HepG2 (cell line): ENCODE measurements at regions not wholly inside any gene's neighbourhood (a gene's known extent, or its start where the extent isn't known, plus 50 kb on each side); places are given as distances from the start of the nearest gene placed in this dataset.
A peak's percentile ranks its signal among the peaks of the same experiment; 100 is the strongest.

Source experiments
- ATAC-seq: fragments of 200-7000 bp; cut with Tn5 transposase; 3 replicates; pipeline ENCODE4 v1.9.1; 2020; ENCODE audit warnings: mild to moderate bottlenecking, moderate library complexity
- BruUV-seq: library from RNA; stranded (reverse); fragments of 400-500 nt; replicated peaks from 2 replicates; lab custom pipeline; 2021; lab: Mats Ljungman, UMichigan
- CTCF ChIA-PET: fragments of 300-600 bp; formaldehyde crosslinking; extraction: SDS; loops from one replicate; lab custom pipeline; 2021; ENCODE audit warnings: low total read pairs, inconsistent platforms, low intra/inter-chr PET ratio; lab: Yijun Ruan, JAX
- POLR2A ChIA-PET: fragments of 350-600 bp; sonication (Branson Sonifier 250); formaldehyde crosslinking; loops from one replicate; lab custom pipeline; 2020; ENCODE audit warnings: antibody characterized with exemption, inconsistent platforms; lab: Yijun Ruan, JAX
- DNase-seq: peaks from one replicate; pipeline ENCODE4 v3.0.0-alpha.2; 2015; ENCODE audit warnings: low spot score
- FAIRE-seq: peaks from 3 replicates; lab custom pipeline; 2011; peaks lifted over from hg19 to GRCh38; lab: Jason Lieb, UNC
- H2AFZ ChIP-seq: one replicate; pipeline ENCODE4 v1.6.1; 2011; ENCODE audit warnings: low read length, inconsistent platforms
- H3K27ac ChIP-seq: fragments of 300-600 bp; 3 replicates; pipeline ENCODE4 v1.8.0; 2011; ENCODE audit warnings: mixed run types, mild to moderate bottlenecking, mixed read lengths, low read length, inconsistent platforms; ENCODE audit not compliant: insufficient read depth; ENCODE audit errors: extremely low read length
- H3K27me3 ChIP-seq, 2 experiments: fragments of 200-600 bp in 1 of 2; 2 replicates in 1 of 2; 3 replicates in 1 of 2; pipeline versions ENCODE4 v1.6.0 to v1.8.0; 2011; ENCODE audit warnings: low read length in 2 of 2, mild to moderate bottlenecking in 2 of 2, moderate library complexity in 2 of 2, inconsistent platforms in 1 of 2; ENCODE audit not compliant: insufficient read depth in 2 of 2, control insufficient read depth in 1 of 2
- H3K36me3 ChIP-seq, 2 experiments: fragments of 200-600 bp in 1 of 2; replicated peaks in 1 of 2; 2 replicates in 1 of 2; 3 replicates in 1 of 2; pipeline versions ENCODE4 v1.5.1 to v1.8.0; 2011; ENCODE audit warnings: low read length in 2 of 2, inconsistent platforms in 1 of 2; ENCODE audit not compliant: insufficient read depth in 2 of 2, control insufficient read depth in 1 of 2
- H3K4me1 ChIP-seq: 2 replicates; pipeline ENCODE4 v1.5.1; 2012; ENCODE audit warnings: low read length, inconsistent platforms; ENCODE audit not compliant: insufficient read depth
- H3K4me2 ChIP-seq: 2 replicates; pipeline ENCODE4 v1.6.0; 2011; ENCODE audit warnings: low read depth, low read length, inconsistent platforms
- H3K4me3 ChIP-seq, 3 experiments: fragments of 200-600 bp in 1 of 3; sonication (generic), shearing (Covaris generic) in 1 of 3; replicated peaks in 1 of 3; 2 replicates each; pipeline ENCODE4 v1.5.1; 2011 to 2016; ENCODE audit warnings: low read length in 3 of 3, inconsistent platforms in 2 of 3, low read depth in 2 of 3, mild to moderate bottlenecking in 2 of 3, control low read depth in 1 of 3, mixed read lengths in 1 of 3; ENCODE audit not compliant: insufficient read depth in 1 of 3
- H3K79me2 ChIP-seq: one replicate; pipeline ENCODE4 v1.6.1; 2011; ENCODE audit warnings: low read length, inconsistent platforms; ENCODE audit not compliant: insufficient read depth
- H3K9ac ChIP-seq: 2 replicates; pipeline ENCODE4 v1.6.0; 2011; ENCODE audit warnings: mild to moderate bottlenecking, low read depth, low read length, inconsistent platforms; ENCODE audit not compliant: insufficient read depth
- H3K9me3 ChIP-seq: 2 replicates; pipeline ENCODE4 v1.5.1; 2012; ENCODE audit warnings: mild to moderate bottlenecking, low read length
- H4K20me1 ChIP-seq: 2 replicates; pipeline ENCODE4 v1.6.0; 2011; ENCODE audit warnings: inconsistent platforms, mild to moderate bottlenecking, low read length, moderate library complexity; ENCODE audit not compliant: insufficient read depth
- CTCF ChIP-seq: sonication (generic); formaldehyde crosslinking; IDR thresholded peaks from 2 replicates; pipeline ENCODE4 v1.5.0; 2020; ENCODE audit warnings: mild to moderate bottlenecking, missing genetic modification reagents, moderate library complexity
- MAFF ChIP-seq: IDR thresholded peaks from 2 replicates; pipeline ENCODE4 v1.6.1; 2011; ENCODE audit warnings: low read depth, low read length, improper control_type of control experiment
- STAG1 ChIP-seq: sonication (generic); formaldehyde crosslinking; IDR thresholded peaks from 2 replicates; pipeline ENCODE4 v1.4.0; 2020; ENCODE audit warnings: missing genetic modification reagents
- THAP8 ChIP-seq: sonication (generic); formaldehyde crosslinking; IDR thresholded peaks from 2 replicates; pipeline ENCODE4 v1.5.1; 2020; ENCODE audit warnings: missing genetic modification reagents, mild to moderate bottlenecking, borderline replicate concordance
- ZFP62 ChIP-seq: sonication (generic); formaldehyde crosslinking; IDR thresholded peaks from 2 replicates; pipeline ENCODE4 v1.4.0; 2020; ENCODE audit warnings: missing genetic modification reagents
- ZNF207 ChIP-seq: fragments of 450-650 bp; IDR thresholded peaks from 2 replicates; pipeline ENCODE4 v1.6.1; 2016; ENCODE audit warnings: antibody characterized with exemption, borderline replicate concordance
- ZNF30 ChIP-seq: sonication (generic); formaldehyde crosslinking; IDR thresholded peaks from 2 replicates; pipeline ENCODE4 v1.5.0; 2020; ENCODE audit warnings: mild to moderate bottlenecking, missing genetic modification reagents
- ZNF687 ChIP-seq: sonication (generic); formaldehyde crosslinking; IDR thresholded peaks from 2 replicates; pipeline ENCODE4 v1.5.1; 2020; ENCODE audit warnings: mild to moderate bottlenecking, missing genetic modification reagents, moderate library complexity
- ZNF776 ChIP-seq: sonication (generic); formaldehyde crosslinking; IDR thresholded peaks from 2 replicates; pipeline ENCODE4 v1.4.0; 2020; ENCODE audit warnings: mild to moderate bottlenecking, missing genetic modification reagents
- WGBS: methylation state at CpG from one replicate; pipeline ENCODE4 v1.1.6; 2017; ENCODE audit warnings: low lambda C conversion rate; 5-methylcytosine and 5-hydroxymethylcytosine counted together
- in situ Hi-C: cut with HindIII; loops from 2 replicates; pipeline ENCODE4 v1.10.0; 2017; ENCODE audit warnings: low pct_unique_long_range_greater_than_20kb; ENCODE audit not compliant: extremely low pct_ligation_motif_present
- intact Hi-C: fragments of 100-400 bp; cut with micrococcal nuclease; formaldehyde crosslinking; loops from one replicate; pipeline ENCODE4 v1.10.0; 2022; ENCODE audit not compliant: unreplicated experiment

GRCh38 chr3:18988614-18989229 lies 159.6 kb upstream of the KCNH8 start:
- Histone ChIP-seq H3K4me1 (no peaks in the 10 kb centered on the region), H3K4me3 (no peak overlapping the region), H3K4me2 (no peak overlapping the region), H3K9me3 (no peaks in the 10 kb centered on the region), H3K27ac (no peak overlapping the region), H3K27me3 (no peaks in the 10 kb centered on the region), H2AFZ (no peak overlapping the region), H4K20me1 (no peaks in the 10 kb centered on the region), H3K36me3 (no peaks in the 10 kb centered on the region), H3K79me2 (no peaks in the 10 kb centered on the region), H3K9ac (no peak overlapping the region)
- CTCF ChIA-PET, result interaction anchor here (1.7 to 2.1 kb wide), 2 partner anchors 141 to 429 kb away, joined by 8 to 12 read pairs; no protein-coding TSS in a partner anchor
- TF ChIP-seq ZFP62 (CRISPR knock-in tag), result no peak
- TF ChIP-seq STAG1 (CRISPR knock-in tag), result peak; percentile 63
- TF ChIP-seq ZNF776, result no peak
- TF ChIP-seq CTCF (CRISPR knock-in tag), result peak; percentile 49
- no peak for TF ChIP-seq MAFF
- no peak for TF ChIP-seq ZNF30 (CRISPR knock-in tag)
- no peak for TF ChIP-seq ZNF207
- TF ChIP-seq ZNF687, result no peak
- TF ChIP-seq THAP8 (CRISPR knock-in tag), result no peak
- BruUV-seq, result no TSS peak
- DNase-seq (peak; percentile 12), FAIRE-seq (peak; percentile 18), ATAC-seq (peak; percentile 44; the same call in 1 of the 3 replicates)
- POLR2A ChIA-PET, result no interaction called here
- WGBS, result under 1% methylated on average over 4 of the region's 4 CpGs
- intact Hi-C loops (loop anchor here (1.0 kb wide), 1 partner anchor 141 kb away; no protein-coding TSS in a partner anchor), in situ Hi-C loops (loop anchor here (10.0 to 25.0 kb wide), 2 partner anchors 144 to 426 kb away; no protein-coding TSS in a partner anchor)
